Hippocampal formation (tissue), 2 donors: ENCODE measurements at regions not wholly inside any gene's neighbourhood (a gene's known extent, or its start where the extent isn't known, plus 50 kb on each side); places are given as distances from the start of the nearest gene placed in this dataset.
A peak's percentile ranks its signal among the peaks of the same experiment; 100 is the strongest.

Source experiments
- DNase-seq, 2 donors: peaks; one replicate each; lab custom pipeline; 2025; lab: John Stamatoyannopoulos, UW

GRCh38 chr2:106041150-106041549, 153.0 kb downstream of the UXS1 start:
- DNase-seq: no peak

GRCh38 chr2:106039634-106040315, 154.3 kb downstream of the UXS1 start:
- DNase-seq: no peak

- peak in 1 of 2 donors; percentile 15 for DNase-seq
These were observed 155.3 kb downstream of the UXS1 start for GRCh38 chr2:106038601-106039375.

- DNase-seq: no peak
These were observed 156.2 kb downstream of the UXS1 start for GRCh38 chr2:106037932-106038331.

- no peak for DNase-seq
These were observed 156.8 kb downstream of the UXS1 start for GRCh38 chr2:106037262-106037661.

- DNase-seq: no peak
These were observed 159.8 kb downstream of the UXS1 start for GRCh38 chr2:106034325-106034724.

- no peak for DNase-seq
These were observed 161.4 kb downstream of the UXS1 start for GRCh38 chr2:106032676-106033075.

GRCh38 chr2:106030287-106031268, 163.5 kb downstream of the UXS1 start:
- peak in 1 of 2 donors; percentile 28 for DNase-seq

GRCh38 chr2:106028192-106028591, 165.9 kb downstream of the UXS1 start:
- DNase-seq: no peak

- no peak for DNase-seq
These were observed 167.6 kb downstream of the UXS1 start for GRCh38 chr2:106026271-106027190.

- no peak for DNase-seq
These were observed 168.3 kb downstream of the UXS1 start for GRCh38 chr2:106025796-106026195.

GRCh38 chr2:106021662-106022028, 172.5 kb downstream of the UXS1 start:
- DNase-seq: no peak

- peak in 1 of 2 donors; percentile 12 for DNase-seq
These were observed 173.1 kb downstream of the UXS1 start for GRCh38 chr2:106020821-106021661.

- no peak for DNase-seq
These were observed 174.1 kb downstream of the UXS1 start for GRCh38 chr2:106020032-106020431.

- no peak for DNase-seq
These were observed 176.0 kb downstream of the UXS1 start for GRCh38 chr2:106018141-106018540.

GRCh38 chr2:106012591-106013347, 181.3 kb downstream of the UXS1 start:
- DNase-seq: no peak

GRCh38 chr2:106012001-106012590, 182.0 kb downstream of the UXS1 start:
- DNase-seq: no peak

GRCh38 chr2:106011380-106011779, 182.7 kb downstream of the UXS1 start:
- DNase-seq: no peak

- DNase-seq: no peak
These were observed 183.2 kb downstream of the UXS1 start for GRCh38 chr2:106010818-106011355.
